Ascending aorta (tissue), 2 donors: ENCODE measurements at regions not wholly inside any gene's neighbourhood (a gene's known extent, or its start where the extent isn't known, plus 50 kb on each side); places are given as distances from the start of the nearest gene placed in this dataset.

Experiments
- DNase-seq, 2 donors: peaks; one replicate each; pipeline ENCODE4 v3.0.0-alpha.2; 2019; ENCODE audit warnings: low spot score in 2 of 2
- H3K27ac ChIP-seq, 2 donors: fragments of 200-600 bp; sonication (generic); one replicate each; pipeline ENCODE4 v1.5.1; 2016 to 2017; ENCODE audit warnings: mild to moderate bottlenecking in 1 of 2
- H3K27me3 ChIP-seq: fragments of 200-600 bp; sonication (generic); one replicate; pipeline ENCODE4 v1.5.1; 2017
- H3K36me3 ChIP-seq, 2 donors: fragments of 200-600 bp; sonication (generic); one replicate each; pipeline ENCODE4 v1.5.1; 2016
- H3K4me1 ChIP-seq, 2 donors: fragments of 200-600 bp; sonication (generic); one replicate each; pipeline ENCODE4 v1.5.1; 2016 to 2017; ENCODE audit warnings: mild to moderate bottlenecking in 1 of 2
- H3K4me3 ChIP-seq, 2 donors: fragments of 200-600 bp; sonication (generic); one replicate each; pipeline ENCODE4 v1.5.1; 2016 to 2017; ENCODE audit warnings: mild to moderate bottlenecking in 1 of 2
- H3K9me3 ChIP-seq, 2 donors: fragments of 200-600 bp; sonication (generic); one replicate each; pipeline ENCODE4 v1.5.1; 2016
- intact Hi-C: fragments of 100-400 bp; cut with DNase I; formaldehyde crosslinking; loops from one replicate; pipeline ENCODE4 v1.15.1; 2023
- TF ChIP-seq, protein P1 (sequence below), 3 experiments: fragments of 200-600 bp in 2 of 3; fragments of 450-650 bp in 1 of 3; sonication (generic) in 2 of 3; IDR thresholded peaks; one replicate each; pipeline ENCODE4 v1.5.1; 2016 to 2019; ENCODE audit warnings: antibody characterized with exemption in 3 of 3, mild to moderate bottlenecking in 1 of 3, moderate library complexity in 1 of 3

DNA sequence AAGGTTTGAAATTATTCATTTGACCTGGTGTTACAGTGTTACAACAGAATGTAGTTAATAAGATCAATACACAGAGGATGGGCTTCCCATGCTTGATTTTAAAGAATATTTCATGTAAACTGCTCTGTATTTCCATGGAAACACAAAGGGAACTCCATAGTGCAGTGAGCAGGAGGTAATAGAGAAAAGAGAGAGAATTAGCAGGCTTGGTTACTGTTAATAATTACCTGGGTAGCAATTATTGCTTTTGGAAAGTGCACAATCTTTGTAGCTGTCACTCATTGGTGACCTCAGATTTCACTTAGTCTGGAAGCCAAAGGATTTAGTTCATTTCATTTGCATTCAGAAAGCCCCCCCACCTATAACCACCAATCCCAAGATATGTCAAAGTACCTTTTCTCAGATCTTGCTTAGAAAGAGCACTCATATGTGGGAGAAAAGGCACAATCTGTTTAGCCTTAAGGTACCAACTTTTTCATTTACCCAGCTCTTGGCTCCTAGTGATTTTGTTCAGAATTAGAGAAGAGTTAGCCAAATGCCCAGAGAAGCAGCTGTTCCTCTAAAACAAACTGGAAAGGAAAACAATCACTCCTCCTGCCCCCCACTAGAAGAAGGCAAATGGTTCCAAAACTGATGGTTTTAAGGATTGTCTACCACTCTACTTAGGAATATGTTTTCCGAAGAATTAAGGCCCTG is 234.5 kb upstream of the SLC24A2 start:
- Histone ChIP-seq H3K27me3 (no peaks in the 10 kb centered on the region), H3K4me1 (no peaks in the 10 kb centered on the region), H3K27ac (no peak overlapping the region), H3K4me3 (no peak overlapping the region), H3K36me3 (no peaks in the 10 kb centered on the region), H3K9me3 (no peaks in the 10 kb centered on the region)
- TF ChIP-seq, protein P1, sequence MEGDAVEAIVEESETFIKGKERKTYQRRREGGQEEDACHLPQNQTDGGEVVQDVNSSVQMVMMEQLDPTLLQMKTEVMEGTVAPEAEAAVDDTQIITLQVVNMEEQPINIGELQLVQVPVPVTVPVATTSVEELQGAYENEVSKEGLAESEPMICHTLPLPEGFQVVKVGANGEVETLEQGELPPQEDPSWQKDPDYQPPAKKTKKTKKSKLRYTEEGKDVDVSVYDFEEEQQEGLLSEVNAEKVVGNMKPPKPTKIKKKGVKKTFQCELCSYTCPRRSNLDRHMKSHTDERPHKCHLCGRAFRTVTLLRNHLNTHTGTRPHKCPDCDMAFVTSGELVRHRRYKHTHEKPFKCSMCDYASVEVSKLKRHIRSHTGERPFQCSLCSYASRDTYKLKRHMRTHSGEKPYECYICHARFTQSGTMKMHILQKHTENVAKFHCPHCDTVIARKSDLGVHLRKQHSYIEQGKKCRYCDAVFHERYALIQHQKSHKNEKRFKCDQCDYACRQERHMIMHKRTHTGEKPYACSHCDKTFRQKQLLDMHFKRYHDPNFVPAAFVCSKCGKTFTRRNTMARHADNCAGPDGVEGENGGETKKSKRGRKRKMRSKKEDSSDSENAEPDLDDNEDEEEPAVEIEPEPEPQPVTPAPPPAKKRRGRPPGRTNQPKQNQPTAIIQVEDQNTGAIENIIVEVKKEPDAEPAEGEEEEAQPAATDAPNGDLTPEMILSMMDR (IDR thresholded peaks at IDR 0.05), result no peak
- intact Hi-C loops, result no loop called here
- no peak for DNase-seq

DNA sequence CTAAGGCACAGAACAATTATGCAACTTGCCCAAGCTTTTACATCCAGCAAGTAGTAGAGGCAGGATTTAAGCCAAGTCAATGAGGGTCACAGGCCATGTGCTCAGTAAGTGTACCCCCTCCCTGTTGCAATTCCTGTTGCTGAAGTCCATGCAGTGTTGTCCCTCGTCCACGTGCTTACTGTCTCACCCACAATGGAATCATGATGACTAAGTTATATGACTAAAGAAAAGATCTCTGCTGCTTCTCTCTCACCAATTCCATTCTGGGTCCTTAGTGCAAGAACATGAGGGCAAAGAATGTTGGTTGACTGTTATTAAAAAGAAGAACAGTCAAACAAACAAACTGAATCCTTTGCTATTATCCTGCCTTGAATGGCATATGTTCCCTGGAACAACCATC is 233.6 kb upstream of the SLC24A2 start:
- TF ChIP-seq, protein P1 (IDR thresholded peaks at IDR 0.05), result no peak
- Histone ChIP-seq H3K36me3 (no peaks in the 10 kb centered on the region), H3K27me3 (no peaks in the 10 kb centered on the region), H3K27ac (no peak overlapping the region), H3K4me3 (no peak overlapping the region), H3K9me3 (no peaks in the 10 kb centered on the region), H3K4me1 (no peaks in the 10 kb centered on the region)
- no peak for DNase-seq
- intact Hi-C loops, result no loop called here

DNA sequence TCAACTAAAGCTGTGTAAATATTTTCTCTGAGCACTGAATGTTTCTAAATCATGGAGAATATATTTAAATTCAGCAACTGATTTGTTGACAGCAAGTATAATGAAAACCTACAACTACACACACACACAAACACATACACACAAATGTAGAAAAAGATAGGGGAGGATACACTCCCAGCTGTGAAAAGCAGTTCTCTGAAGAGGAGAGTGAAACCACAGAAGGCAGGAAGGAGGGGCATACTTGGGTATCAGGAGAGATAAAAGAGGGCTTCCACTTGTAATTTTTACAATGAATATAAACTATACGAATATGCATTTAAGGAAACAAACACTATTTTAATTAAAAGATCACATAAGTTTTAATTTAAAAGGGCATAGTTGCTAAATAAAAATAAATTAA is 227.8 kb upstream of the SLC24A2 start:
- H3K36me3 ChIP-seq, result no peaks in the 10 kb centered on the region
- H3K27ac ChIP-seq, result no peak overlapping the region
- H3K4me1 ChIP-seq, result no peaks in the 10 kb centered on the region
- intact Hi-C loops, result no loop called here
- no peaks in the 10 kb centered on the region for H3K9me3 ChIP-seq
- TF ChIP-seq, protein P1 (IDR thresholded peaks at IDR 0.05), result no peak
- no peaks in the 10 kb centered on the region for H3K27me3 ChIP-seq
- no peak for DNase-seq
- H3K4me3 ChIP-seq, result no peak overlapping the region

DNA sequence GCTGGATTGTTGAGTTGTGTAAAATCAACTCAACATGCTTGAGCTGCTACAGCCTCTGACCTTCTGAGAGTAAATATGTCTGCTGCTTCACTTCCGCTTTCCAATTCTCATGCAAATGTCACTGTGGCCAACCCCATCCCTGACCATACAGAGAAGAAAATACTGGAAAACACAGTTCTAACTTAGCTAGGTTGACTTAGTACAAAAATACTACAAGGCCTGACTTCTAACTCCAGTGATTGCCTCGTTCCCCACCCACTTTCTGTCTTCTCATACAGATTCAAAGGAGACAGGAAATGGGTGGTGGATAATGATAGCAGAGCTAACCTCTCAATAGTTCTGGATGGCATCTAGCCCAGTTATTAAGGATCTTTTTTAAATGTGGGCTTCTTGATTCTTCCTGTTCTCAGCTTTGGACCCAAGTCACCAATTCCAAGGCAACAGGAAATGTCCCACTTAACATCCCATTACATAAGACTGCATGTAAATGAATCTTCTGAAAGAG is 226.6 kb upstream of the SLC24A2 start:
- no peak for DNase-seq
- Histone ChIP-seq H3K4me1 (no peaks in the 10 kb centered on the region), H3K9me3 (no peaks in the 10 kb centered on the region), H3K27ac (no peak overlapping the region), H3K36me3 (no peaks in the 10 kb centered on the region), H3K27me3 (no peaks in the 10 kb centered on the region), H3K4me3 (no peak overlapping the region)
- TF ChIP-seq, protein P1 (IDR thresholded peaks at IDR 0.05), result no peak
- intact Hi-C loops, result no loop called here

DNA sequence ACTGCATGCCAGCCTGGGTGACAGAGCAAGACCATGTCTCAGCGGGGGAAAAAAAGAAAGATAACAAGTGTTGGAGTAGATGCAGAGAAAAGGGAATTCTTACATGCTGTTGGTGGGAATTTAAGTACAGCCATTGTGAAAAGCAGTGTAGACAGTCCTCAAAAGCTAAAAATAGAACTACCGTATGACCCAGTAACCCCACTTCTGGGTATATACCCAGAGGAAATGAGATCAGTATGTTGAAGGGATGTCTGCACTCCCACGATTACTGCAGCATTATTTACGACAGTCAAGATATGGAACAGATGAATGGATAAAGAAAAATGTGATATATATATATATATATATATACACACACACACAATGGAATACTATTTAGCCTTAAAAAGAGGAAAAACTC is 225.3 kb upstream of the SLC24A2 start:
- TF ChIP-seq, protein P1 (IDR thresholded peaks at IDR 0.05), result no peak
- Histone ChIP-seq H3K9me3 (no peaks in the 10 kb centered on the region), H3K27ac (no peak overlapping the region), H3K27me3 (no peaks in the 10 kb centered on the region), H3K4me3 (no peak overlapping the region), H3K4me1 (no peaks in the 10 kb centered on the region), H3K36me3 (no peaks in the 10 kb centered on the region)
- intact Hi-C loops, result no loop called here
- no peak for DNase-seq
